ENCODE measurements at regions not wholly inside any gene's neighbourhood (a gene's known extent, or its start where the extent isn't known, plus 50 kb on each side); places are given as distances from the start of the nearest gene placed in this dataset.
"Not testable (repeated sequence)": the region's sequence is repeated elsewhere in the genome, so short reads cannot be mapped to it uniquely, and the experiment has no call there.

GRCh38 chr5:71343994-71344393 is 111.5 kb upstream of the BDP1 start:
- not testable (repeated sequence) for DNase-seq

GRCh38 chr5:71372601-71373000 is 82.8 kb upstream of the BDP1 start:
- not testable (repeated sequence) for DNase-seq

GRCh38 chr5:71373054-71373734 is 82.3 kb upstream of the BDP1 start:
- not testable (repeated sequence) for DNase-seq

GRCh38 chr5:71384204-71384603 is 71.2 kb upstream of the BDP1 start:
- not testable (repeated sequence) for DNase-seq

GRCh38 chr5:71384706-71385105 is 70.7 kb upstream of the BDP1 start:
- TF ChIP-seq POLR2A (IDR thresholded peaks at IDR 0.05; ENCODE audit: low read length) (no peak), GATA1 (IDR thresholded peaks at IDR 0.05; ENCODE audit: low read depth, low read length) (no peak)
- no peak for DNase-seq

- DNase-seq, result peak; percentile 69 to 77
Observed at GRCh38 chr5:71385208-71385607, 70.2 kb upstream of the BDP1 start.

- peak; percentile 71 to 89 for DNase-seq
Observed at GRCh38 chr5:71388184-71388583, 67.3 kb upstream of the BDP1 start.

GRCh38 chr5:71398400-71398799 is 57.1 kb upstream of the BDP1 start:
- DNase-seq, result not testable (repeated sequence)

- not testable (repeated sequence) for DNase-seq
Observed at GRCh38 chr5:71398859-71399258, 56.6 kb upstream of the BDP1 start.

- DNase-seq, result not testable (repeated sequence)
Observed at GRCh38 chr5:71399443-71399842, 56.0 kb upstream of the BDP1 start.

GRCh38 chr5:71400626-71401025 is 54.8 kb upstream of the BDP1 start:
- DNase-seq, result not testable (repeated sequence)

GRCh38 chr5:71401150-71401549 is 54.3 kb upstream of the BDP1 start:
- DNase-seq, result not testable (repeated sequence)

- not testable (repeated sequence) for DNase-seq
Observed at GRCh38 chr5:71401564-71401963, 53.9 kb upstream of the BDP1 start.

GRCh38 chr5:71404441-71404840 is 51.0 kb upstream of the BDP1 start:
- not testable (repeated sequence) for DNase-seq

GRCh38 chr5:71404936-71405335 is 50.5 kb upstream of the BDP1 start:
- DNase-seq, result not testable (repeated sequence)
